K562 (cell line): ENCODE measurements at regions not wholly inside any gene's neighbourhood (a gene's known extent, or its start where the extent isn't known, plus 50 kb on each side); places are given as distances from the start of the nearest gene placed in this dataset.

Experiments used
- ATAC-seq: fragments of 200-7000 bp; cut with Tn5 transposase; 3 replicates; pipeline ENCODE4 v1.9.1; 2020; ENCODE audit warnings: moderate library complexity
- BruUV-seq: library from RNA; stranded (reverse); fragments of 400-500 nt; replicated peaks from 2 replicates; lab custom pipeline; 2021; lab: Mats Ljungman, UMichigan
- CTCF ChIA-PET: fragments of 300-600 bp; formaldehyde crosslinking; extraction: SDS; loops from one replicate; lab custom pipeline; 2021; ENCODE audit warnings: low intra/inter-chr PET ratio; lab: Yijun Ruan, JAX
- POLR2A ChIA-PET: fragments of 300-600, 350-650 bp; sonication (Branson Sonifier 250); formaldehyde crosslinking; extraction: SDS; loops from one replicate; lab custom pipeline; 2021; ENCODE audit warnings: antibody characterized with exemption, inconsistent platforms; lab: Yijun Ruan, JAX
- DNase-seq, 4 experiments: peaks; one replicate each; pipeline versions ENCODE4 v3.0.0 to v3.0.0-alpha.2; 2011 to 2018; ENCODE audit warnings: low spot score in 3 of 4, mixed read lengths in 3 of 4; ENCODE audit errors: extremely low read depth in 1 of 4
- FAIRE-seq: peaks from 2 replicates; lab custom pipeline; 2011; peaks lifted over from hg19 to GRCh38; lab: Jason Lieb, UNC
- H2AFZ ChIP-seq: 2 replicates; pipeline ENCODE4 v1.6.0; 2011; ENCODE audit warnings: low read depth, low read length, control low read depth, inconsistent platforms
- H3K27ac ChIP-seq: fragments of 200-600 bp; 3 replicates; pipeline ENCODE4 v1.8.0; 2011; ENCODE audit warnings: low read depth, mild to moderate bottlenecking, control low read depth, inconsistent platforms, low read length, moderate library complexity, mixed read lengths; ENCODE audit errors: extremely low read depth
- H3K27me3 ChIP-seq, 2 experiments: fragments of 300-600 bp in 1 of 2; 2 replicates in 1 of 2; 3 replicates in 1 of 2; pipeline versions ENCODE4 v1.6.0 to v1.8.0; 2011; ENCODE audit warnings: inconsistent platforms in 2 of 2, low read length in 2 of 2, mild to moderate bottlenecking in 1 of 2, mixed read lengths in 1 of 2, moderate library complexity in 1 of 2; ENCODE audit not compliant: control insufficient read depth in 2 of 2, insufficient read depth in 2 of 2
- H3K36me3 ChIP-seq: fragments of 300-600 bp; 3 replicates; pipeline ENCODE4 v1.8.0; 2011; ENCODE audit warnings: mild to moderate bottlenecking, low read length, inconsistent platforms; ENCODE audit not compliant: control insufficient read depth, insufficient read depth
- H3K4me1 ChIP-seq, 2 experiments: fragments of 200-600 bp in 1 of 2; replicated peaks in 1 of 2; 2 replicates in 1 of 2; 3 replicates in 1 of 2; pipeline versions ENCODE4 v1.5.1 to v1.8.0; 2011; ENCODE audit warnings: inconsistent platforms in 2 of 2, low read length in 2 of 2, mild to moderate bottlenecking in 1 of 2, mixed read lengths in 1 of 2, moderate library complexity in 1 of 2; ENCODE audit not compliant: control insufficient read depth in 2 of 2, insufficient read depth in 2 of 2
- H3K4me2 ChIP-seq: 2 replicates; pipeline ENCODE4 v1.6.1; 2011; ENCODE audit warnings: low read length, control low read depth, inconsistent platforms, mixed read lengths; ENCODE audit not compliant: insufficient read depth
- H3K4me3 ChIP-seq: fragments of 200-600 bp; sonication (generic), shearing (Covaris generic); 2 replicates; pipeline ENCODE4 v1.5.1; 2016; ENCODE audit warnings: control low read depth, inconsistent platforms
- H3K79me2 ChIP-seq: fragments of 200-600 bp; 3 replicates; pipeline ENCODE4 v1.8.0; 2011; ENCODE audit warnings: low read length, inconsistent platforms; ENCODE audit not compliant: control insufficient read depth, insufficient read depth
- H3K9ac ChIP-seq, 2 experiments: 2 replicates each; pipeline versions ENCODE4 v1.6.0 to v1.6.1; 2011; ENCODE audit warnings: low read depth in 2 of 2, low read length in 2 of 2, control low read depth in 1 of 2, inconsistent platforms in 1 of 2, mild to moderate bottlenecking in 1 of 2, mixed read lengths in 1 of 2; ENCODE audit not compliant: insufficient read depth in 1 of 2
- H3K9me1 ChIP-seq: one replicate; pipeline ENCODE4 v1.6.0; 2011; ENCODE audit warnings: inconsistent platforms, mild to moderate bottlenecking, low read length, moderate library complexity; ENCODE audit not compliant: control insufficient read depth, insufficient read depth
- H3K9me3 ChIP-seq: replicated peaks from 2 replicates; pipeline ENCODE4 v1.5.1; 2011; ENCODE audit warnings: low read depth, low read length, inconsistent platforms; ENCODE audit not compliant: control insufficient read depth, insufficient read depth
- H4K20me1 ChIP-seq: replicated peaks from 2 replicates; pipeline ENCODE4 v1.6.1; 2011; ENCODE audit warnings: low read length, inconsistent platforms, mixed read lengths; ENCODE audit not compliant: control insufficient read depth, insufficient read depth
- CBFA2T2 ChIP-seq: fragments of 450-650 bp; conservative IDR thresholded peaks from 2 replicates; pipeline ENCODE4 v1.6.1; 2017; ENCODE audit warnings: mild to moderate bottlenecking
- CHD1 ChIP-seq: fragments of 200-600 bp; sonication (generic); IDR thresholded peaks from one replicate; pipeline ENCODE4 v1.6.1; 2012; ENCODE audit warnings: mild to moderate bottlenecking, moderate library complexity, low read length, inconsistent platforms
- FOSL1 ChIP-seq: fragments of 200-800 bp; sonication (Bioruptor generic); conservative IDR thresholded peaks from 2 replicates; pipeline ENCODE4 v1.6.1; 2016; ENCODE audit warnings: missing genetic modification characterization, missing compliant biosample characterization
- MCM2 ChIP-seq: fragments of 450-650 bp; IDR thresholded peaks from 2 replicates; pipeline ENCODE4 v1.6.1; 2017; ENCODE audit warnings: low read depth, mild to moderate bottlenecking
- NCOA1 ChIP-seq: fragments of 450-650 bp; IDR thresholded peaks from 2 replicates; pipeline ENCODE4 v1.6.1; 2016; ENCODE audit warnings: low read depth
- POLR3A ChIP-seq: IDR thresholded peaks from 2 replicates; pipeline ENCODE4 v1.6.1; 2011; ENCODE audit warnings: borderline replicate concordance, mild to moderate bottlenecking, moderate library complexity; ENCODE audit not compliant: insufficient read length, insufficient read depth; ENCODE audit errors: extremely low read depth
- SMAD4 ChIP-seq: fragments of 250-450 bp; sonication (Bioruptor Pico); conservative IDR thresholded peaks from 2 replicates; pipeline ENCODE4 v1.8.0; 2021; ENCODE audit warnings: inconsistent platforms, mild to moderate bottlenecking, moderate library complexity
- SP1 ChIP-seq: sonication (generic); formaldehyde crosslinking; IDR thresholded peaks from 2 replicates; pipeline ENCODE4 v1.8.1; 2022; ENCODE audit warnings: mild to moderate bottlenecking, missing genetic modification reagents
- TEAD1 ChIP-seq, 2 experiments: fragments of 450-650 bp in 1 of 2; sonication (generic) in 1 of 2; formaldehyde crosslinking; IDR thresholded peaks; 2 replicates each; pipeline versions ENCODE4 v1.4.0 to v1.8.0; 2020 to 2022; ENCODE audit warnings: mild to moderate bottlenecking in 2 of 2, missing genetic modification reagents in 1 of 2
- ZC3H11A ChIP-seq: IDR thresholded peaks from 2 replicates; pipeline ENCODE4 v1.6.1; 2012; ENCODE audit warnings: low read depth, low read length, improper control_type of control experiment
- ZNF239 ChIP-seq: fragments of 250-450 bp; sonication (Bioruptor Pico); IDR thresholded peaks from 2 replicates; pipeline ENCODE4 v1.4.0; 2020; ENCODE audit warnings: mild to moderate bottlenecking
- ZNF253 ChIP-seq: fragments of 250-450 bp; sonication (Bioruptor Pico); conservative IDR thresholded peaks from 2 replicates; pipeline ENCODE4 v1.6.1; 2021; ENCODE audit warnings: mild to moderate bottlenecking
- ZNF586 ChIP-seq: fragments of 450-650 bp; formaldehyde crosslinking; conservative IDR thresholded peaks from 2 replicates; pipeline ENCODE4 v1.4.0; 2020; ENCODE audit warnings: mild to moderate bottlenecking, moderate library complexity
- WGBS: fragments of 100-300 bp; shearing (Covaris generic); methylation state at CpG from one replicate; pipeline ENCODE4 v1.1.6; 2016; ENCODE audit warnings: low coverage, mixed read lengths; ENCODE audit not compliant: insufficient coverage; ENCODE audit errors: missing lambda C conversion rate; 5-methylcytosine and 5-hydroxymethylcytosine counted together
- in situ Hi-C: fragments of 300-500 bp; cut with MboI; formaldehyde crosslinking; loops from 4 replicates; pipeline ENCODE4 v1.15.0; 2018; ENCODE audit warnings: inconsistent platforms, mixed read lengths
- intact Hi-C: fragments of 100-400 bp; cut with micrococcal nuclease; formaldehyde crosslinking; loops from 2 replicates; pipeline ENCODE4 v1.14.2; 2022
- TF ChIP-seq, protein P1 (sequence below): fragments of 200-800 bp; sonication (Bioruptor generic); IDR thresholded peaks from 2 replicates; pipeline ENCODE4 v1.6.1; 2016; ENCODE audit warnings: missing genetic modification characterization, missing compliant biosample characterization

DNA sequence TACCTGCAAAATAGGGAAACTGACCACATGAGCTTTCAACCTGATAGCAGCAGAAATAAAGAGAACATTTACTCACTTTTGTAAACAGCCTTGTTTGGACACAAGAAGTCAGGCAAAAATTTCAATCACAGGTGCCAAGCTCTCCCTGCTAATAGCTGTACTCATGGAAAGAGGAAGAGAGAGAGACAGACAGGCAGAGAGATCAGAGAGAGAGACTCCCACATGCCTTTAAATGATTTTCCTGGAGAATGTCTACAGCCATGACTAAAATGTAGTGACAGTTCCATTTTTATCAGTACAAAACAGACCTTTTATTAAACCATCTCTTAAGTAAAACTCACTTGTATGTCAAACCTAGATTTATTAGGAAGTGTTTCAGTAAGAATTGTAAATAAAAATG, 752.9 kb downstream of the TRAM1L1 start:
- H3K4me1 ChIP-seq, result no peaks in the 10 kb centered on the region
- H3K9me3 ChIP-seq, result no peaks in the 10 kb centered on the region
- no peaks in the 10 kb centered on the region for H3K79me2 ChIP-seq
- no peaks in the 10 kb centered on the region for H3K27me3 ChIP-seq
- TF ChIP-seq CBFA2T2, result no peak
- no peak for TF ChIP-seq ZC3H11A
- no peak for TF ChIP-seq ZNF239
- no peak for TF ChIP-seq CHD1
- no peak for TF ChIP-seq TEAD1 (CRISPR knock-in tag; IDR thresholded peaks at IDR 0.05)
- no peak for TF ChIP-seq POLR3A
- TF ChIP-seq SMAD4 (CRISPR knock-in tag), result no peak
- TF ChIP-seq, all 486 proteins: peak for 0
- no peaks in the 10 kb centered on the region for H3K36me3 ChIP-seq
- no peaks in the 10 kb centered on the region for H3K9me1 ChIP-seq
- no TSS peak for BruUV-seq
- ChIA-PET POLR2A (no interaction called here), CTCF (no interaction called here)
- no peak overlapping the region for H3K4me3 ChIP-seq
- DNase-seq (no peak), FAIRE-seq (no peak), ATAC-seq (no peak)
- H3K4me2 ChIP-seq, result no peak overlapping the region
- in situ Hi-C loops, result no loop called here
- no peak overlapping the region for H3K9ac ChIP-seq
- H3K27ac ChIP-seq, result no peak overlapping the region
- intact Hi-C loops, result no loop called here
- H2AFZ ChIP-seq, result no peak overlapping the region
- H4K20me1 ChIP-seq, result no peaks in the 10 kb centered on the region

DNA sequence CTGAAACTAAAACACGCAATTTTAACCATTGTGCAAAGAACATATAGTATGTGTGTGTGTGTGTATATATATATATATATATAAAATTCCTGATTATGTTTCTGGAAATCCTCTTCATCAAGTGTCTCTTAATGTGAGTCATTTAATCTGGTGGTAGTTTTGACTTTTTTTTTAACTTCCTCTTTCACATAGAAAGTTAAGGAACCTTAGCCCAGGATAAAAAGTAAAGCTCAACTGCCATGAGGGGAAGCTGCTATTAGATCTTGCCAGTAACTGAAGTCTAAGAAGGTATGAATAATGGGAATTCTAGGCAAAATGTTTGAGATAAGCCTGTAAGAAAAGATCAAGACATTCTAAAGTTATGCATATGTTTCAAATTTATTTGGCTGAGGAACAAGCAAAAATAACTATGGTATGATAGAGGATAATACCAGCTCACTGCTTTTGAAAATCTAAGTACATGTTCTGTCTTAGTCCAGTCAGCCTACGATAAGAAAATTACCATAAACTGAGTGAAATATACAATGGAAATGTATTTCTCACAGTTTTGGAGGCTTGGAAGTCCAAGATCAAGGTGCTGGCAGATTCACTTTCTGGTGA, 757.0 kb downstream of the TRAM1L1 start:
- Histone ChIP-seq H3K9ac (no peak overlapping the region), H2AFZ (no peak overlapping the region), H3K27me3 (no peaks in the 10 kb centered on the region), H3K9me1 (no peaks in the 10 kb centered on the region), H3K27ac (no peak overlapping the region), H3K36me3 (no peaks in the 10 kb centered on the region), H3K4me1 (no peaks in the 10 kb centered on the region), H3K9me3 (no peaks in the 10 kb centered on the region), H4K20me1 (no peaks in the 10 kb centered on the region), H3K4me2 (no peak overlapping the region), H3K4me3 (no peak overlapping the region), H3K79me2 (no peaks in the 10 kb centered on the region)
- 0% methylated on average over 2 of the region's 2 CpGs for WGBS
- ChIA-PET CTCF (no interaction called here), POLR2A (no interaction called here)
- in situ Hi-C loops (no loop called here), intact Hi-C loops (no loop called here)
- FAIRE-seq, result no peak
- no peak for ATAC-seq
- no TSS peak for BruUV-seq
- no peak for DNase-seq
- TF ChIP-seq NCOA1 (no peak), MCM2 (no peak), ZNF586 (CRISPR knock-in tag) (no peak), FOSL1 (no peak), ZNF253 (CRISPR knock-in tag) (no peak), SP1 (CRISPR knock-in tag) (no peak)
- TF ChIP-seq, protein P1, sequence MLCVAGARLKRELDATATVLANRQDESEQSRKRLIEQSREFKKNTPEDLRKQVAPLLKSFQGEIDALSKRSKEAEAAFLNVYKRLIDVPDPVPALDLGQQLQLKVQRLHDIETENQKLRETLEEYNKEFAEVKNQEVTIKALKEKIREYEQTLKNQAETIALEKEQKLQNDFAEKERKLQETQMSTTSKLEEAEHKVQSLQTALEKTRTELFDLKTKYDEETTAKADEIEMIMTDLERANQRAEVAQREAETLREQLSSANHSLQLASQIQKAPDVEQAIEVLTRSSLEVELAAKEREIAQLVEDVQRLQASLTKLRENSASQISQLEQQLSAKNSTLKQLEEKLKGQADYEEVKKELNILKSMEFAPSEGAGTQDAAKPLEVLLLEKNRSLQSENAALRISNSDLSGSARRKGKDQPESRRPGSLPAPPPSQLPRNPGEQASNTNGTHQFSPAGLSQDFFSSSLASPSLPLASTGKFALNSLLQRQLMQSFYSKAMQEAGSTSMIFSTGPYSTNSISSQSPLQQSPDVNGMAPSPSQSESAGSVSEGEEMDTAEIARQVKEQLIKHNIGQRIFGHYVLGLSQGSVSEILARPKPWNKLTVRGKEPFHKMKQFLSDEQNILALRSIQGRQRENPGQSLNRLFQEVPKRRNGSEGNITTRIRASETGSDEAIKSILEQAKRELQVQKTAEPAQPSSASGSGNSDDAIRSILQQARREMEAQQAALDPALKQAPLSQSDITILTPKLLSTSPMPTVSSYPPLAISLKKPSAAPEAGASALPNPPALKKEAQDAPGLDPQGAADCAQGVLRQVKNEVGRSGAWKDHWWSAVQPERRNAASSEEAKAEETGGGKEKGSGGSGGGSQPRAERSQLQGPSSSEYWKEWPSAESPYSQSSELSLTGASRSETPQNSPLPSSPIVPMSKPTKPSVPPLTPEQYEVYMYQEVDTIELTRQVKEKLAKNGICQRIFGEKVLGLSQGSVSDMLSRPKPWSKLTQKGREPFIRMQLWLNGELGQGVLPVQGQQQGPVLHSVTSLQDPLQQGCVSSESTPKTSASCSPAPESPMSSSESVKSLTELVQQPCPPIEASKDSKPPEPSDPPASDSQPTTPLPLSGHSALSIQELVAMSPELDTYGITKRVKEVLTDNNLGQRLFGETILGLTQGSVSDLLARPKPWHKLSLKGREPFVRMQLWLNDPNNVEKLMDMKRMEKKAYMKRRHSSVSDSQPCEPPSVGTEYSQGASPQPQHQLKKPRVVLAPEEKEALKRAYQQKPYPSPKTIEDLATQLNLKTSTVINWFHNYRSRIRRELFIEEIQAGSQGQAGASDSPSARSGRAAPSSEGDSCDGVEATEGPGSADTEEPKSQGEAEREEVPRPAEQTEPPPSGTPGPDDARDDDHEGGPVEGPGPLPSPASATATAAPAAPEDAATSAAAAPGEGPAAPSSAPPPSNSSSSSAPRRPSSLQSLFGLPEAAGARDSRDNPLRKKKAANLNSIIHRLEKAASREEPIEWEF (CRISPR knock-in tag), result no peak
